A549 (cell line): ENCODE measurements at regions not wholly inside any gene's neighbourhood (a gene's known extent, or its start where the extent isn't known, plus 50 kb on each side); places are given as distances from the start of the nearest gene placed in this dataset.

Source experiments
- ATAC-seq, 2 experiments: fragments of 200-7000 bp in 1 of 2; fragments of >200 bp in 1 of 2; cut with Nextera tagmentation in 1 of 2; cut with Tn5 transposase in 1 of 2; 3 replicates each; pipeline versions ENCODE4 v1.8.0 to v1.9.1; 2018 to 2020; ENCODE audit warnings: mild to moderate bottlenecking in 1 of 2, moderate library complexity in 1 of 2
- CTCF ChIA-PET: fragments of 300-600 bp; sonication (Branson Sonifier 250); formaldehyde crosslinking; extraction: SDS; loops from one replicate; lab custom pipeline; 2021; ENCODE audit warnings: antibody characterized with exemption, inconsistent platforms; lab: Yijun Ruan, JAX
- POLR2A ChIA-PET: fragments of 350-600 bp; formaldehyde crosslinking; extraction: SDS; loops from one replicate; lab custom pipeline; 2021; ENCODE audit warnings: antibody characterized with exemption, inconsistent platforms; lab: Yijun Ruan, JAX
- DNase-seq, 2 experiments: peaks; one replicate each; pipeline versions ENCODE4 v3.0.0 to v3.0.0-alpha.2; 2011 to 2016; ENCODE audit warnings: low read depth in 1 of 2, low spot score in 1 of 2
- FAIRE-seq: peaks from 2 replicates; lab custom pipeline; 2011; peaks lifted over from hg19 to GRCh38; lab: Jason Lieb, UNC
- H3K27ac ChIP-seq, 2 experiments: fragments of >200 bp; sonication (Bioruptor Twin); formaldehyde crosslinking; 3 replicates each; pipeline ENCODE4 v1.5.1; 2016 to 2017
- H3K4me1 ChIP-seq: fragments of >200 bp; sonication (Bioruptor Twin); formaldehyde crosslinking; 3 replicates; pipeline ENCODE4 v1.6.1; 2016
- H3K4me2 ChIP-seq: fragments of >200 bp; sonication (Bioruptor Twin); formaldehyde crosslinking; 3 replicates; pipeline ENCODE4 v1.6.1; 2016
- H3K4me3 ChIP-seq: fragments of >200 bp; sonication (Bioruptor Twin); formaldehyde crosslinking; 3 replicates; pipeline ENCODE4 v1.5.1; 2016
- H3K9me3 ChIP-seq: fragments of >200 bp; sonication (Bioruptor Twin); formaldehyde crosslinking; 3 replicates; pipeline ENCODE4 v1.6.1; 2016
- CEBPB ChIP-seq, 2 experiments: fragments of >200 bp in 1 of 2; sonication (Bioruptor Twin) in 1 of 2; formaldehyde crosslinking in 1 of 2; IDR thresholded peaks; 2 replicates each; pipeline ENCODE4 v1.6.1; 2012 to 2016
- EHF ChIP-seq: fragments of 250-450 bp; sonication (Bioruptor Pico); IDR thresholded peaks from 2 replicates; pipeline ENCODE4 v1.5.0; 2020; ENCODE audit warnings: mild to moderate bottlenecking
- EP300 ChIP-seq, 2 experiments: fragments of >200 bp; sonication (Bioruptor Twin); formaldehyde crosslinking; IDR thresholded peaks; 2 replicates in 1 of 2; 3 replicates in 1 of 2; pipeline ENCODE4 v1.6.1; 2016 to 2017
- FOSL2 ChIP-seq, 2 experiments: fragments of 450-650 bp in 1 of 2; fragments of >200 bp in 1 of 2; sonication (Bioruptor Twin) in 1 of 2; formaldehyde crosslinking; IDR thresholded peaks; 2 replicates each; pipeline versions ENCODE4 v1.5.0 to v1.6.1; 2016 to 2020; ENCODE audit warnings: mild to moderate bottlenecking in 1 of 2, moderate library complexity in 1 of 2
- GATA3 ChIP-seq: IDR thresholded peaks from 2 replicates; pipeline ENCODE4 v1.6.1; 2012; ENCODE audit warnings: borderline replicate concordance
- HDAC2 ChIP-seq: fragments of 200-600 bp; sonication (generic); IDR thresholded peaks from 2 replicates; pipeline ENCODE4 v1.6.1; 2016
- HOXA7 ChIP-seq: fragments of 250-450 bp; sonication (Bioruptor Pico); IDR thresholded peaks from 2 replicates; pipeline ENCODE4 v1.5.0; 2020; ENCODE audit warnings: mild to moderate bottlenecking, moderate library complexity
- HOXB13 ChIP-seq: fragments of 250-450 bp; sonication (Bioruptor Pico); IDR thresholded peaks from 2 replicates; pipeline ENCODE4 v1.5.0; 2020; ENCODE audit warnings: low read depth, mild to moderate bottlenecking, moderate library complexity
- JUNB ChIP-seq: fragments of >200 bp; sonication (Bioruptor Twin); formaldehyde crosslinking; IDR thresholded peaks from 2 replicates; pipeline ENCODE4 v1.6.1; 2016
- NFE2L2 ChIP-seq: fragments of 150-350 bp; conservative IDR thresholded peaks from 2 replicates; pipeline ENCODE4 v1.6.1; 2014; ENCODE audit warnings: low read length
- PHF8 ChIP-seq: fragments of 200-600 bp; sonication (generic); IDR thresholded peaks from 2 replicates; pipeline ENCODE4 v1.6.1; 2016; ENCODE audit warnings: low read depth, mild to moderate bottlenecking, antibody characterized with exemption, moderate library complexity, borderline replicate concordance
- POLR2AphosphoS2 ChIP-seq: conservative IDR thresholded peaks from 2 replicates; pipeline ENCODE4 v1.6.1; 2012; ENCODE audit warnings: low read length, improper control_type of control experiment, inconsistent platforms
- RAD21 ChIP-seq, 2 experiments: fragments of >200 bp in 1 of 2; sonication (Bioruptor Twin) in 1 of 2; formaldehyde crosslinking in 1 of 2; IDR thresholded peaks in 1 of 2; conservative IDR thresholded peaks in 1 of 2; 2 replicates in 1 of 2; 3 replicates in 1 of 2; pipeline ENCODE4 v1.6.1; 2012 to 2018; ENCODE audit warnings: inconsistent platforms in 1 of 2
- TFCP2L1 ChIP-seq: fragments of 250-450 bp; sonication (Bioruptor Pico); IDR thresholded peaks from 2 replicates; pipeline ENCODE4 v1.5.0; 2021; ENCODE audit warnings: mild to moderate bottlenecking
- ZNF302 ChIP-seq: fragments of 250-450 bp; sonication (Bioruptor Pico); IDR thresholded peaks from 2 replicates; pipeline ENCODE4 v1.9.0; 2021; ENCODE audit warnings: inconsistent platforms, mild to moderate bottlenecking, moderate library complexity
- ZSCAN20 ChIP-seq: fragments of 250-450 bp; sonication (Bioruptor Pico); IDR thresholded peaks from 2 replicates; pipeline ENCODE4 v1.8.0; 2022; ENCODE audit warnings: mild to moderate bottlenecking, moderate library complexity
- WGBS: methylation state at CpG from one replicate; pipeline ENCODE4 v1.1.6; 2017; ENCODE audit errors: missing lambda C conversion rate; 5-methylcytosine and 5-hydroxymethylcytosine counted together
- TF ChIP-seq, protein P1 (sequence below): fragments of >200 bp; sonication (Bioruptor Twin); formaldehyde crosslinking; IDR thresholded peaks from 3 replicates; pipeline ENCODE4 v1.5.1; 2016
- TF ChIP-seq, protein P2 (sequence below): IDR thresholded peaks from 2 replicates; pipeline ENCODE4 v1.6.1; 2012
- TF ChIP-seq, protein P3 (sequence below): fragments of 150-350 bp; IDR thresholded peaks from 2 replicates; pipeline ENCODE4 v1.6.1; 2014; ENCODE audit warnings: low read depth, mild to moderate bottlenecking, low read length

DNA sequence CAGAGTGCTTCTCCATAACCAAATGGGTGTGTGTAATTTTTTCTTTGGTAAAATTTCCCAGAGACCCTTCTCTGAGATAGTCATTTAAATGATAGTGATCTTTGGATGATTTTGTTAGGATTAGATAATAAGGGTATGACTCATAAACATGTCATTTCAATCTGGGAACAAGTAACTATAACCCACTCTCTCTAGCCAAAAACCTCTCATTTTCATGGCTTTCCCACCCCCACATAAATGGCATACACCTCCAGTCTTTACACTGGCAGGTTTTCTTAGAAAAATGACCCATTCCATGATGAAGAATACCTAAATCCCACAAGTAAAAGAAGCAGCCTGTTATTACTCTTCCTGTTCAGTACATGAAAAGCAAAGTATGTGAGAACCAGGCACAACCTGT is 572.0 kb upstream of the ZEB2 start:
- peaks cover 7% of the 10 kb centered on the region; the same call in 1 of the 3 replicates for H3K4me1 ChIP-seq
- no peak overlapping the region for H3K27ac ChIP-seq
- FAIRE-seq (no peak), ATAC-seq (no peak), DNase-seq (no peak)
- H3K9me3 ChIP-seq: peaks cover 12% of the 10 kb centered on the region; the same call in 2 of the 3 replicates
- H3K4me2 ChIP-seq: no peak overlapping the region
- TF ChIP-seq, protein P1, sequence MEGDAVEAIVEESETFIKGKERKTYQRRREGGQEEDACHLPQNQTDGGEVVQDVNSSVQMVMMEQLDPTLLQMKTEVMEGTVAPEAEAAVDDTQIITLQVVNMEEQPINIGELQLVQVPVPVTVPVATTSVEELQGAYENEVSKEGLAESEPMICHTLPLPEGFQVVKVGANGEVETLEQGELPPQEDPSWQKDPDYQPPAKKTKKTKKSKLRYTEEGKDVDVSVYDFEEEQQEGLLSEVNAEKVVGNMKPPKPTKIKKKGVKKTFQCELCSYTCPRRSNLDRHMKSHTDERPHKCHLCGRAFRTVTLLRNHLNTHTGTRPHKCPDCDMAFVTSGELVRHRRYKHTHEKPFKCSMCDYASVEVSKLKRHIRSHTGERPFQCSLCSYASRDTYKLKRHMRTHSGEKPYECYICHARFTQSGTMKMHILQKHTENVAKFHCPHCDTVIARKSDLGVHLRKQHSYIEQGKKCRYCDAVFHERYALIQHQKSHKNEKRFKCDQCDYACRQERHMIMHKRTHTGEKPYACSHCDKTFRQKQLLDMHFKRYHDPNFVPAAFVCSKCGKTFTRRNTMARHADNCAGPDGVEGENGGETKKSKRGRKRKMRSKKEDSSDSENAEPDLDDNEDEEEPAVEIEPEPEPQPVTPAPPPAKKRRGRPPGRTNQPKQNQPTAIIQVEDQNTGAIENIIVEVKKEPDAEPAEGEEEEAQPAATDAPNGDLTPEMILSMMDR: no peak
- TF ChIP-seq FOSL2 (IDR thresholded peaks at IDR 0.05): no peak
- TF ChIP-seq FOSL2 (CRISPR knock-in tag; IDR thresholded peaks at IDR 0.05): peak; percentile 38; the same call in 1 of the 2 replicates
- H3K4me3 ChIP-seq: no peak overlapping the region
- CTCF ChIA-PET: no interaction called here
- POLR2A ChIA-PET: no interaction called here

DNA sequence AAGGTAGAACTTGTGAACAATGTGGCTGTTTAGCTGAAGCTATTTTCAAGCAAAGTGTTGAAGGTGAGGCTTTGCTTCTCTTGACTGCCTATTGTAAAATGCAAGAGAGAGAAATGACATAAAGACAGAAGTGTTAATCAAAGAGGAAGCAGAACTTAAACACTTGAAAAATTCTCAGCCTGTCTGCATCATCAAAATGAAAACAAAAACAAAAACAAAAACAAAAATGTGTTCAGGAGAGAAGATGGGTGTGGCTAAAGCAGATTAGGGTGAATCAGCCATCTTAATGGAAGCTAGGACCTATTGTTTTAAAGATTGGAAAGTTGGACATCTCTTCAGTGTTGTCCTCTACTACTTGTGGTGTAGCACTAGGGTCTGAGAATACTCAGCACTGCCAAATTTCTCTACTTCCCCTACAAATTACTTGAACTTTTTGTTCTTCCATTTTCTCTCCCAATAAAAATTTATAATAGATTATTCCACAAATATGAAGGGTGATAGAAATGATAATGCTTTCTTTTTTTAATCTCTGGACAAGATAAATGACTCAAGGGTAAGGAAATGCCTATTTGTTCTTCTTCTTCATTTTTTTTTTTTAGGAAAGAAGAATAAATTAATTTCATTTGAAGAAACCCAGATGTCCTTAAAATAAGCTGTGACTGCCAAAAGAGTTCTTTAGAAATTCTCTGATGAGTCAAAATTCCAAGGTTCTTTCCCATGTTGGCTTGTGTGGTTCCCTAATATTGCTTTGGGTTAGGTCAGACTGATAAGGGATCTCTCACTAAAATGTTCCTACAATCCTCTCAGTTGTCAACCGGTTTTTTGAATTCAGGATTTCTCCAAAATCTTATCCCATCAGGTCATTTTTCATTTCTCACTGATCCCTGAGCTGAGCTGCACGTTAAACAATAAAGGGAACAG is 571.2 kb upstream of the ZEB2 start:
- DNase-seq: no peak
- ChIA-PET CTCF (no interaction called here), POLR2A (no interaction called here)

DNA sequence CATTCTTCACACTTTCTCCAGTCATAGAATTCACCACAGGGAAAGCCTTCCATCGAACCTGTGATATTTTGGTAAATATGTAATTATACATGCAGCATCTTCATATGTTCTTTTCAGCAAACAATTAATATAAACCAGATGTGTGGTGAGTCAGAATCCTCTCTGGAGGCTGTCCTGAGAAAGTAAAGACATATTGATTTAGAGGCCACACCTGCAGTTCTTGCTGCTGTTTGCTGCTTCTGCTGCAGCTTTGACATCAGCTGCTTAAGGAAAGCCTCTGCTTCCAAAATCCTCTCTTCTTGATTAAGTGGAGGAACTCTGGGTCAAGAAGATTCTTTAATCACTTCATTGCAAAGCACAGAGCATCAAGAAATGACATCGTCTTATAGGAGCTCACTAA is 568.8 kb upstream of the ZEB2 start:
- H3K4me2 ChIP-seq: no peak overlapping the region
- 62% methylated on average over 2 of the region's 2 CpGs for WGBS
- TF ChIP-seq GATA3 (no peak), HOXA7 (CRISPR knock-in tag) (no peak), PHF8 (no peak), JUNB (no peak), EP300 (IDR thresholded peaks at IDR 0.05) (no peak), HDAC2 (no peak), RAD21 (conservative IDR thresholded peaks at IDR 0.05 in 1 of 2, IDR thresholded peaks at IDR 0.05 in 1 of 2) (no peak), NFE2L2 (no peak), POLR2AphosphoS2 (no peak), CEBPB (IDR thresholded peaks at IDR 0.05) (no peak), ZSCAN20 (CRISPR knock-in tag) (no peak), TFCP2L1 (no peak)
- TF ChIP-seq, protein P2, sequence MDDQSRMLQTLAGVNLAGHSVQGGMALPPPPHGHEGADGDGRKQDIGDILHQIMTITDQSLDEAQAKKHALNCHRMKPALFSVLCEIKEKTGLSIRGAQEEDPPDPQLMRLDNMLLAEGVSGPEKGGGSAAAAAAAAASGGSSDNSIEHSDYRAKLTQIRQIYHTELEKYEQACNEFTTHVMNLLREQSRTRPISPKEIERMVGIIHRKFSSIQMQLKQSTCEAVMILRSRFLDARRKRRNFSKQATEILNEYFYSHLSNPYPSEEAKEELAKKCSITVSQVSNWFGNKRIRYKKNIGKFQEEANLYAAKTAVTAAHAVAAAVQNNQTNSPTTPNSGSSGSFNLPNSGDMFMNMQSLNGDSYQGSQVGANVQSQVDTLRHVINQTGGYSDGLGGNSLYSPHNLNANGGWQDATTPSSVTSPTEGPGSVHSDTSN: no peak
- TF ChIP-seq, protein P1: no peak
- TF ChIP-seq, protein P3, sequence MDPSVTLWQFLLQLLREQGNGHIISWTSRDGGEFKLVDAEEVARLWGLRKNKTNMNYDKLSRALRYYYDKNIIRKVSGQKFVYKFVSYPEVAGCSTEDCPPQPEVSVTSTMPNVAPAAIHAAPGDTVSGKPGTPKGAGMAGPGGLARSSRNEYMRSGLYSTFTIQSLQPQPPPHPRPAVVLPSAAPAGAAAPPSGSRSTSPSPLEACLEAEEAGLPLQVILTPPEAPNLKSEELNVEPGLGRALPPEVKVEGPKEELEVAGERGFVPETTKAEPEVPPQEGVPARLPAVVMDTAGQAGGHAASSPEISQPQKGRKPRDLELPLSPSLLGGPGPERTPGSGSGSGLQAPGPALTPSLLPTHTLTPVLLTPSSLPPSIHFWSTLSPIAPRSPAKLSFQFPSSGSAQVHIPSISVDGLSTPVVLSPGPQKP: no peak
- TF ChIP-seq, all 56 proteins: peak for 0
- Histone ChIP-seq H3K27ac (no peak overlapping the region), H3K9me3 (peaks cover 12% of the 10 kb centered on the region; the same call in 2 of the 3 replicates), H3K4me3 (no peak overlapping the region), H3K4me1 (no peaks in the 10 kb centered on the region)
- FAIRE-seq (no peak), ATAC-seq (no peak), DNase-seq (no peak)
- ChIA-PET CTCF (interaction anchor here (0.5 to 0.6 kb wide), 3 partner anchors 155 to 1103 kb away, joined by 3 to 5 read pairs (median 3); no protein-coding TSS in a partner anchor), POLR2A (no interaction called here)

More for the DNA sequence above, 571.2 kb upstream of the ZEB2 start:
- H3K4me2 ChIP-seq: no peak overlapping the region
- H3K9me3 ChIP-seq: peaks cover 12% of the 10 kb centered on the region; the same call in 2 of the 3 replicates
- ATAC-seq (no peak), FAIRE-seq (no peak)
- H3K27ac ChIP-seq: no peak overlapping the region
- TF ChIP-seq EHF (CRISPR knock-in tag): no peak
- TF ChIP-seq HOXB13 (CRISPR knock-in tag): no peak
- TF ChIP-seq ZSCAN20 (CRISPR knock-in tag): no peak
- TF ChIP-seq ZNF302 (CRISPR knock-in tag): no peak
- TF ChIP-seq HDAC2: no peak
- TF ChIP-seq, protein P1: no peak
- WGBS: 34% methylated on average over 2 of the region's 2 CpGs
- no peak overlapping the region for H3K4me3 ChIP-seq
- peaks cover 6% of the 10 kb centered on the region; the same call in 1 of the 3 replicates for H3K4me1 ChIP-seq
